ENCODE measurements at regions not wholly inside any gene's neighbourhood (a gene's known extent, or its start where the extent isn't known, plus 50 kb on each side); places are given as distances from the start of the nearest gene placed in this dataset.

DNA sequence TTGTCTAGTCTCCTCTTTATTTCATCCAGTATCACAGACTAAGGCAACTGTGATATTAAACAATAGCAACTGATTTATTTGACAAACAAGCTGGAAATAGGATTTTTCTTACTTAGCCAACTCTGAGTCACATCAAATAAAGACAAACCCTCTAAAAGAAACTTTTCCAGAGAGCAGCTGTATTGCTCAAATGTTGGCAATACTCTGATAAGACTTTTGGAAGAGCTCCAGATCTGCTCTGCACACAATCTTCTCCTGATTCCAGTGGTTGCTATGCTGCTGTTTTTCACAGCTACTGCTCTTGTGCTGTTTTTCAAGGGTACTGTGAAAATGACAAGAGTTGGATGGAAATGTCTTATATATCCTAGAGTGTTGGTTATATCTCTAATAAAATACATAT, 1479.2 kb downstream of the SLITRK5 start:
- Mint-ChIP-seq H3K4me1 (no peaks in the 10 kb centered on the region), H3K9me3 (peaks cover 18% of the 10 kb centered on the region), H3K36me3 (ENCODE audit: low read depth) (no peaks in the 10 kb centered on the region), H3K4me3 (no peak overlapping the region), H3K27me3 (ENCODE audit: low read depth, poor library complexity) (no peaks in the 10 kb centered on the region), H3K27ac (no peak overlapping the region)
- TF ChIP-seq, protein P1, sequence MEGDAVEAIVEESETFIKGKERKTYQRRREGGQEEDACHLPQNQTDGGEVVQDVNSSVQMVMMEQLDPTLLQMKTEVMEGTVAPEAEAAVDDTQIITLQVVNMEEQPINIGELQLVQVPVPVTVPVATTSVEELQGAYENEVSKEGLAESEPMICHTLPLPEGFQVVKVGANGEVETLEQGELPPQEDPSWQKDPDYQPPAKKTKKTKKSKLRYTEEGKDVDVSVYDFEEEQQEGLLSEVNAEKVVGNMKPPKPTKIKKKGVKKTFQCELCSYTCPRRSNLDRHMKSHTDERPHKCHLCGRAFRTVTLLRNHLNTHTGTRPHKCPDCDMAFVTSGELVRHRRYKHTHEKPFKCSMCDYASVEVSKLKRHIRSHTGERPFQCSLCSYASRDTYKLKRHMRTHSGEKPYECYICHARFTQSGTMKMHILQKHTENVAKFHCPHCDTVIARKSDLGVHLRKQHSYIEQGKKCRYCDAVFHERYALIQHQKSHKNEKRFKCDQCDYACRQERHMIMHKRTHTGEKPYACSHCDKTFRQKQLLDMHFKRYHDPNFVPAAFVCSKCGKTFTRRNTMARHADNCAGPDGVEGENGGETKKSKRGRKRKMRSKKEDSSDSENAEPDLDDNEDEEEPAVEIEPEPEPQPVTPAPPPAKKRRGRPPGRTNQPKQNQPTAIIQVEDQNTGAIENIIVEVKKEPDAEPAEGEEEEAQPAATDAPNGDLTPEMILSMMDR (IDR thresholded peaks at IDR 0.05): no peak
- DNase-seq: no peak

DNA sequence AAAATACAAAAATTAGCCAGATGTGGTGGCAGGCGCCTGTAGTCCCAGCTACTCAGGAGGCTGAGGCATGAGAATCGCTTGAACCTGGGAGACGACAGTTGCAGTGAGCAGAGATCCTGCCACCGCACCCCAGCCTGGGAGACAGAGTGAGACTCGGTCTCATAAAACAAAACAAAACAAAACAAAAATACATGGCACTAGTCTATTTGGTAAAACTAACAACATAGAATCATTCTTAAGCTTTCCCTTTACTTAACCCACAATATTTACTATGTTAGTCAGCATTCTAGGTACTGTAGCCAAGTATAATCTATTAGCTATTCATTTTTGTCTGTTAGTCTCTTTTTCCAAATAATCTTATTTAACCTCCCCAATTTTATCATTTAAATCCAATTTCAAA, 1482.8 kb downstream of the SLITRK5 start:
- H3K4me3 Mint-ChIP-seq: no peak overlapping the region
- H3K27me3 Mint-ChIP-seq (ENCODE audit: low read depth, poor library complexity): no peaks in the 10 kb centered on the region
- no peaks in the 10 kb centered on the region for H3K36me3 Mint-ChIP-seq (ENCODE audit: low read depth)

GRCh38 chr13:89163096-89163495, 1491.9 kb downstream of the SLITRK5 start:
- H3K4me3 Mint-ChIP-seq: no peak overlapping the region
- H3K4me1 Mint-ChIP-seq: no peaks in the 10 kb centered on the region
- H3K36me3 Mint-ChIP-seq (ENCODE audit: low read depth): no peaks in the 10 kb centered on the region
- TF ChIP-seq, protein P1 (IDR thresholded peaks at IDR 0.05): no peak
- no peaks in the 10 kb centered on the region for H3K27me3 Mint-ChIP-seq (ENCODE audit: low read depth, poor library complexity)
- no peak for DNase-seq
- no peak overlapping the region for H3K27ac Mint-ChIP-seq
- H3K9me3 Mint-ChIP-seq: peaks cover 8% of the 10 kb centered on the region

More for the DNA sequence above, 1482.8 kb downstream of the SLITRK5 start:
- H3K27ac Mint-ChIP-seq: no peak overlapping the region
- peaks cover 17% of the 10 kb centered on the region for H3K9me3 Mint-ChIP-seq
- TF ChIP-seq, protein P1 (IDR thresholded peaks at IDR 0.05): no peak
- no peak for DNase-seq
- no peaks in the 10 kb centered on the region for H3K4me1 Mint-ChIP-seq

- Mint-ChIP-seq H3K4me3 (no peak overlapping the region), H3K27me3 (ENCODE audit: low read depth, poor library complexity) (no peaks in the 10 kb centered on the region), H3K27ac (no peak overlapping the region), H3K9me3 (peaks cover 4% of the 10 kb centered on the region), H3K4me1 (no peaks in the 10 kb centered on the region), H3K36me3 (ENCODE audit: low read depth) (no peaks in the 10 kb centered on the region)
- TF ChIP-seq, protein P1 (IDR thresholded peaks at IDR 0.05): no peak
- no peak for DNase-seq
Observed at GRCh38 chr13:89165685-89166084, 1494.5 kb downstream of the SLITRK5 start.

DNA sequence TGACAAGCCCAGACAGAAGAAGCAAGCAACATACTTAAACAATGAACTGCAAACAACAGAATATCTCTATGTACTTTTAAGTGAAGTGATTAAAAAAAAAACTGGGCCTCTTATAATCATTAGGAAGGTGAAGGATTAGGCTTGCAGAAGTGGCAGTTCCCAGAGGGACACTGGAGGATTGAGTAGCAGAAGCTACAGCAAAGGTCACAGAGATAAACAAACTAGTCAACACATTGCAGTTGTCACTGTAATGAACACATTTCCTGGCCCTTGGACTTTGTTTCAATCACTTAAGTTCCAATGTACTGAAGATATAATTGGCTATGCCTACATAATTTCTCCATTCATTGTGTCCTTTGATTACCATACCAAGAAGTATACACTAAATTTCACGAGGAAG, 1498.8 kb downstream of the SLITRK5 start:
- Mint-ChIP-seq H3K4me1 (no peaks in the 10 kb centered on the region), H3K36me3 (ENCODE audit: low read depth) (no peaks in the 10 kb centered on the region), H3K9me3 (no peaks in the 10 kb centered on the region), H3K27ac (no peak overlapping the region), H3K27me3 (ENCODE audit: low read depth, poor library complexity) (no peaks in the 10 kb centered on the region), H3K4me3 (no peak overlapping the region)
- TF ChIP-seq, protein P1 (IDR thresholded peaks at IDR 0.05): no peak
- no peak for DNase-seq

DNA sequence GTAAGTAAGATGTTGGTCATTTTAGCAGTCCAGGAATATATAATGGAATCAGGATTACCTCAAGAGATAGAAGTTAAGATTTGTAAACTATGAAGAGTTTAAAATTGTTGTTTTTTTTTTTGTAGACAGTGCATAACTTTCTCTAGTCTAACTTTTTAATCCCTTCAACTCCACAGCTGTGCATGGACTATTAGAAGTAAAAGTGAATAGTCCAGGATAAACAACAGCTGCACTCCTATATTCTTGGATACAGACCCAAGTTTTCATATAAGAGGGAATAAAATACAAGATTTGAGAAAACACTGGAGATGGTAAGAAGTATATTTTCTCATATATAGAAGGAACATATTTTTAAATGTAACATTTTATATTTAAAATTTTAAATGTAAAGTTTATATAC, 1509.9 kb downstream of the SLITRK5 start:
- H3K36me3 Mint-ChIP-seq (ENCODE audit: low read depth): no peaks in the 10 kb centered on the region
- H3K27me3 Mint-ChIP-seq (ENCODE audit: low read depth, poor library complexity): no peaks in the 10 kb centered on the region
- no peak overlapping the region for H3K4me3 Mint-ChIP-seq
- H3K27ac Mint-ChIP-seq: no peak overlapping the region
- H3K4me1 Mint-ChIP-seq: no peaks in the 10 kb centered on the region
- DNase-seq: no peak
- TF ChIP-seq, protein P1 (IDR thresholded peaks at IDR 0.05): no peak
- peaks cover 19% of the 10 kb centered on the region for H3K9me3 Mint-ChIP-seq
